GM12878 (cell line): ENCODE measurements at regions not wholly inside any gene's neighbourhood (a gene's known extent, or its start where the extent isn't known, plus 50 kb on each side); places are given as distances from the start of the nearest gene placed in this dataset.

ENCODE experiments used
- ATAC-seq: fragments of 200-7000 bp; cut with Tn5 transposase; 3 replicates; pipeline ENCODE4 v1.9.1; 2020; ENCODE audit warnings: mild to moderate bottlenecking, moderate library complexity
- BruUV-seq: library from RNA; stranded (reverse); fragments of 400-500 nt; replicated peaks from 2 replicates; lab custom pipeline; 2021; lab: Mats Ljungman, UMichigan
- CTCF ChIA-PET: fragments of 300-600 bp; sonication (Branson Sonifier 250); formaldehyde crosslinking; extraction: SDS; loops from one replicate; lab custom pipeline; 2021; ENCODE audit warnings: inconsistent platforms; lab: Yijun Ruan, JAX
- POLR2A ChIA-PET: fragments of 350-600 bp; formaldehyde crosslinking; extraction: SDS; loops from one replicate; lab custom pipeline; 2021; ENCODE audit warnings: inconsistent platforms; lab: Charles Lee
- RAD21 ChIA-PET: fragments of 300-600 bp; sonication (Branson Sonifier 250); formaldehyde crosslinking; loops from one replicate; lab custom pipeline; 2023; ENCODE audit warnings: antibody characterized with exemption; ENCODE audit not compliant: unreplicated experiment; lab: Charles Lee
- SMC1A ChIA-PET: fragments of 300-600 bp; sonication (Branson Sonifier 250); formaldehyde crosslinking; loops from one replicate; lab custom pipeline; 2023; ENCODE audit not compliant: unreplicated experiment, uncharacterized antibody; lab: Charles Lee
- DNase-seq: peaks from one replicate; pipeline ENCODE4 v3.0.0-alpha.2; 2011; ENCODE audit warnings: low read depth, low spot score
- FAIRE-seq: peaks from 3 replicates; lab custom pipeline; 2011; peaks lifted over from hg19 to GRCh38; lab: Jason Lieb, UNC
- H2AFZ ChIP-seq: 2 replicates; pipeline ENCODE4 v1.6.0; 2011; ENCODE audit warnings: low read depth, low read length, control low read depth; ENCODE audit not compliant: control insufficient read depth
- H3K27ac ChIP-seq: 2 replicates; pipeline ENCODE4 v1.5.1; 2011; ENCODE audit warnings: control low read depth; ENCODE audit not compliant: control insufficient read depth, insufficient read depth
- H3K27me3 ChIP-seq, 2 experiments: replicated peaks in 1 of 2; 2 replicates each; pipeline versions ENCODE4 v1.6.0 to v1.6.1; 2011; ENCODE audit warnings: low read length in 1 of 2; ENCODE audit not compliant: control insufficient read depth in 2 of 2, insufficient read depth in 2 of 2
- H3K36me3 ChIP-seq, 2 experiments: 2 replicates each; pipeline ENCODE4 v1.5.1; 2011; ENCODE audit warnings: low read length in 1 of 2; ENCODE audit not compliant: control insufficient read depth in 2 of 2, insufficient read depth in 2 of 2
- H3K4me1 ChIP-seq: 2 replicates; pipeline ENCODE4 v1.6.1; 2011; ENCODE audit warnings: mild to moderate bottlenecking, low read length, moderate library complexity, mixed read lengths; ENCODE audit not compliant: control insufficient read depth, insufficient read depth
- H3K4me2 ChIP-seq: 2 replicates; pipeline ENCODE4 v1.6.0; 2011; ENCODE audit warnings: control low read depth; ENCODE audit not compliant: control insufficient read depth, insufficient read depth
- H3K4me3 ChIP-seq: fragments of 200-600 bp; sonication (generic); 2 replicates; pipeline ENCODE4 v1.5.1; 2016
- H3K79me2 ChIP-seq: 2 replicates; pipeline ENCODE4 v1.6.0; 2011; ENCODE audit warnings: low read length; ENCODE audit not compliant: control insufficient read depth, insufficient read depth
- H3K9ac ChIP-seq: 2 replicates; pipeline ENCODE4 v1.8.0; 2011; ENCODE audit warnings: low read length, control low read depth, mixed read lengths; ENCODE audit not compliant: control insufficient read depth, insufficient read depth
- H3K9me3 ChIP-seq: replicated peaks from 3 replicates; pipeline ENCODE4 v1.5.1; 2011; ENCODE audit warnings: mild to moderate bottlenecking, low read length; ENCODE audit not compliant: control insufficient read depth, insufficient read depth
- H4K20me1 ChIP-seq: 2 replicates; pipeline ENCODE4 v1.6.0; 2011; ENCODE audit not compliant: control insufficient read depth, insufficient read depth
- BACH1 ChIP-seq: fragments of 450-650 bp; IDR thresholded peaks from 2 replicates; pipeline ENCODE4 v1.6.1; 2017; ENCODE audit warnings: mild to moderate bottlenecking, borderline replicate concordance
- HDGF ChIP-seq: fragments of 450-650 bp; IDR thresholded peaks from 2 replicates; pipeline ENCODE4 v1.6.1; 2016; ENCODE audit warnings: antibody characterized with exemption
- IRF4 ChIP-seq: IDR thresholded peaks from 2 replicates; pipeline ENCODE4 v1.6.1; 2011; ENCODE audit warnings: low read depth, low read length
- MTA2 ChIP-seq: fragments of 450-650 bp; IDR thresholded peaks from 2 replicates; pipeline ENCODE4 v1.6.1; 2016; ENCODE audit warnings: low read depth, mild to moderate bottlenecking, moderate library complexity
- NR2C2 ChIP-seq: IDR thresholded peaks from 2 replicates; pipeline ENCODE4 v1.6.1; 2011; ENCODE audit warnings: borderline replicate concordance, low read depth; ENCODE audit not compliant: control insufficient read depth, insufficient read length
- PAX8 ChIP-seq: fragments of 450-650 bp; IDR thresholded peaks from 2 replicates; pipeline ENCODE4 v1.6.1; 2017; ENCODE audit warnings: mild to moderate bottlenecking, moderate library complexity
- in situ Hi-C: fragments of 300-500 bp; cut with MboI; formaldehyde crosslinking; loops from 9 replicates; pipeline ENCODE4 v1.14.3; 2018; ENCODE audit warnings: mixed read lengths
- intact Hi-C: fragments of 100-400 bp; cut with micrococcal nuclease; formaldehyde crosslinking; loops from one replicate; pipeline ENCODE4 v1.14.2; 2022; ENCODE audit not compliant: unreplicated experiment
- TF ChIP-seq, protein P1 (sequence below): IDR thresholded peaks from 2 replicates; pipeline ENCODE4 v1.6.1; 2012; ENCODE audit warnings: low read depth, low read length, improper control_type of control experiment
- TF ChIP-seq, protein P2 (sequence below): fragments of 450-650 bp; IDR thresholded peaks from 2 replicates; pipeline ENCODE4 v1.6.1; 2017; ENCODE audit warnings: mild to moderate bottlenecking, moderate library complexity
- TF ChIP-seq, protein P3 (sequence below): IDR thresholded peaks from 2 replicates; pipeline ENCODE4 v1.6.1; 2011; ENCODE audit warnings: low read depth, low read length, improper control_type of control experiment, borderline replicate concordance
- TF ChIP-seq, protein P4 (sequence below): fragments of 150-350 bp; IDR thresholded peaks from 2 replicates; pipeline ENCODE4 v1.6.1; 2016; ENCODE audit warnings: low read depth, low read length

DNA sequence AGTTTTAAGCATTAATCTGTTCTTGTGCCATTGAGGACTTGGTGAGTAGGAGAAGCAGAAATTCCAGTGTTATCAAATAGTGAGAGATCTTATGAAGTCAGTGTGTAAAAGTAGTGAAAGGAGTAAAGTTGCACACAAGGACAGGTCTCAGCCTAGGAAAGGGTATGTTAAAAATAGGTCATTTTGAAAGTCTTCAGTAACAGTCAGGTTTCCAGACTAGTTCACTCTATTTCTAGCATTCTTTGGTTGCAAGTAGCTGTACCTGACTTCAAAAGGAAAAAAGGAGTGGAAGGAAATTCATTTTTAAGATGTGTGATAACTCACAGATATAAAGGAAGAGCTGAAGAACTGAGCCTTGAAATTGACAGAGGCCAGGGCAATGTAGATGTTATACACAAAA lies 250.1 kb upstream of the SATB1 start:
- RAD21 ChIA-PET: no interaction called here
- Histone ChIP-seq H3K79me2 (no peaks in the 10 kb centered on the region), H3K9me3 (no peaks in the 10 kb centered on the region), H3K27me3 (no peaks in the 10 kb centered on the region), H3K4me2 (no peak overlapping the region), H4K20me1 (no peaks in the 10 kb centered on the region), H3K27ac (no peak overlapping the region), H3K4me1 (no peaks in the 10 kb centered on the region), H3K9ac (no peak overlapping the region)
- in situ Hi-C loops: no loop called here
- intact Hi-C loops: no loop called here
- no peak for DNase-seq
- no peak for ATAC-seq
- TF ChIP-seq NR2C2 (no peak), IRF4 (no peak), MTA2 (no peak), PAX8 (no peak), BACH1 (no peak), HDGF (no peak)
- TF ChIP-seq, protein P1, sequence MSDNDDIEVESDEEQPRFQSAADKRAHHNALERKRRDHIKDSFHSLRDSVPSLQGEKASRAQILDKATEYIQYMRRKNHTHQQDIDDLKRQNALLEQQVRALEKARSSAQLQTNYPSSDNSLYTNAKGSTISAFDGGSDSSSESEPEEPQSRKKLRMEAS: no peak
- TF ChIP-seq, protein P2, sequence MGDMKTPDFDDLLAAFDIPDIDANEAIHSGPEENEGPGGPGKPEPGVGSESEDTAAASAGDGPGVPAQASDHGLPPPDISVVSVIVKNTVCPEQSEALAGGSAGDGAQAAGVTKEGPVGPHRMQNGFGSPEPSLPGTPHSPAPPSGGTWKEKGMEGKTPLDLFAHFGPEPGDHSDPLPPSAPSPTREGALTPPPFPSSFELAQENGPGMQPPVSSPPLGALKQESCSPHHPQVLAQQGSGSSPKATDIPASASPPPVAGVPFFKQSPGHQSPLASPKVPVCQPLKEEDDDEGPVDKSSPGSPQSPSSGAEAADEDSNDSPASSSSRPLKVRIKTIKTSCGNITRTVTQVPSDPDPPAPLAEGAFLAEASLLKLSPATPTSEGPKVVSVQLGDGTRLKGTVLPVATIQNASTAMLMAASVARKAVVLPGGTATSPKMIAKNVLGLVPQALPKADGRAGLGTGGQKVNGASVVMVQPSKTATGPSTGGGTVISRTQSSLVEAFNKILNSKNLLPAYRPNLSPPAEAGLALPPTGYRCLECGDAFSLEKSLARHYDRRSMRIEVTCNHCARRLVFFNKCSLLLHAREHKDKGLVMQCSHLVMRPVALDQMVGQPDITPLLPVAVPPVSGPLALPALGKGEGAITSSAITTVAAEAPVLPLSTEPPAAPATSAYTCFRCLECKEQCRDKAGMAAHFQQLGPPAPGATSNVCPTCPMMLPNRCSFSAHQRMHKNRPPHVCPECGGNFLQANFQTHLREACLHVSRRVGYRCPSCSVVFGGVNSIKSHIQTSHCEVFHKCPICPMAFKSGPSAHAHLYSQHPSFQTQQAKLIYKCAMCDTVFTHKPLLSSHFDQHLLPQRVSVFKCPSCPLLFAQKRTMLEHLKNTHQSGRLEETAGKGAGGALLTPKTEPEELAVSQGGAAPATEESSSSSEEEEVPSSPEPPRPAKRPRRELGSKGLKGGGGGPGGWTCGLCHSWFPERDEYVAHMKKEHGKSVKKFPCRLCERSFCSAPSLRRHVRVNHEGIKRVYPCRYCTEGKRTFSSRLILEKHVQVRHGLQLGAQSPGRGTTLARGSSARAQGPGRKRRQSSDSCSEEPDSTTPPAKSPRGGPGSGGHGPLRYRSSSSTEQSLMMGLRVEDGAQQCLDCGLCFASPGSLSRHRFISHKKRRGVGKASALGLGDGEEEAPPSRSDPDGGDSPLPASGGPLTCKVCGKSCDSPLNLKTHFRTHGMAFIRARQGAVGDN: no peak
- TF ChIP-seq, protein P3, sequence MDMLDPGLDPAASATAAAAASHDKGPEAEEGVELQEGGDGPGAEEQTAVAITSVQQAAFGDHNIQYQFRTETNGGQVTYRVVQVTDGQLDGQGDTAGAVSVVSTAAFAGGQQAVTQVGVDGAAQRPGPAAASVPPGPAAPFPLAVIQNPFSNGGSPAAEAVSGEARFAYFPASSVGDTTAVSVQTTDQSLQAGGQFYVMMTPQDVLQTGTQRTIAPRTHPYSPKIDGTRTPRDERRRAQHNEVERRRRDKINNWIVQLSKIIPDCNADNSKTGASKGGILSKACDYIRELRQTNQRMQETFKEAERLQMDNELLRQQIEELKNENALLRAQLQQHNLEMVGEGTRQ: no peak
- TF ChIP-seq, protein P4, sequence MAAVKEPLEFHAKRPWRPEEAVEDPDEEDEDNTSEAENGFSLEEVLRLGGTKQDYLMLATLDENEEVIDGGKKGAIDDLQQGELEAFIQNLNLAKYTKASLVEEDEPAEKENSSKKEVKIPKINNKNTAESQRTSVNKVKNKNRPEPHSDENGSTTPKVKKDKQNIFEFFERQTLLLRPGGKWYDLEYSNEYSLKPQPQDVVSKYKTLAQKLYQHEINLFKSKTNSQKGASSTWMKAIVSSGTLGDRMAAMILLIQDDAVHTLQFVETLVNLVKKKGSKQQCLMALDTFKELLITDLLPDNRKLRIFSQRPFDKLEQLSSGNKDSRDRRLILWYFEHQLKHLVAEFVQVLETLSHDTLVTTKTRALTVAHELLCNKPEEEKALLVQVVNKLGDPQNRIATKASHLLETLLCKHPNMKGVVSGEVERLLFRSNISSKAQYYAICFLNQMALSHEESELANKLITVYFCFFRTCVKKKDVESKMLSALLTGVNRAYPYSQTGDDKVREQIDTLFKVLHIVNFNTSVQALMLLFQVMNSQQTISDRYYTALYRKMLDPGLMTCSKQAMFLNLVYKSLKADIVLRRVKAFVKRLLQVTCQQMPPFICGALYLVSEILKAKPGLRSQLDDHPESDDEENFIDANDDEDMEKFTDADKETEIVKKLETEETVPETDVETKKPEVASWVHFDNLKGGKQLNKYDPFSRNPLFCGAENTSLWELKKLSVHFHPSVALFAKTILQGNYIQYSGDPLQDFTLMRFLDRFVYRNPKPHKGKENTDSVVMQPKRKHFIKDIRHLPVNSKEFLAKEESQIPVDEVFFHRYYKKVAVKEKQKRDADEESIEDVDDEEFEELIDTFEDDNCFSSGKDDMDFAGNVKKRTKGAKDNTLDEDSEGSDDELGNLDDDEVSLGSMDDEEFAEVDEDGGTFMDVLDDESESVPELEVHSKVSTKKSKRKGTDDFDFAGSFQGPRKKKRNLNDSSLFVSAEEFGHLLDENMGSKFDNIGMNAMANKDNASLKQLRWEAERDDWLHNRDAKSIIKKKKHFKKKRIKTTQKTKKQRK: no peak
- TF ChIP-seq, all 136 proteins: peak for 0
- CTCF ChIA-PET: interaction anchor here (1.3 to 1.5 kb wide), 3 partner anchors 30 to 115 kb away, joined by 3 to 4 read pairs (median 3); no protein-coding TSS in a partner anchor
- BruUV-seq: no TSS peak
- FAIRE-seq: no peak
- H3K4me3 ChIP-seq: no peak overlapping the region
- POLR2A ChIA-PET: no interaction called here
- SMC1A ChIA-PET: interaction anchor here (0.7 kb wide), 1 partner anchor 297 kb away, joined by 3 read pairs; no protein-coding TSS in a partner anchor
- H3K36me3 ChIP-seq: no peaks in the 10 kb centered on the region
- H2AFZ ChIP-seq: no peak overlapping the region
